Middle frontal gyrus (tissue), 1 donor: ENCODE measurements at regions not wholly inside any gene's neighbourhood (a gene's known extent, or its start where the extent isn't known, plus 50 kb on each side); places are given as distances from the start of the nearest gene placed in this dataset.

ENCODE experiments used
- DNase-seq: peaks from one replicate; pipeline ENCODE4 v3.0.0-alpha.2; 2015; ENCODE audit warnings: low spot score; ENCODE audit errors: extremely low spot score

DNA sequence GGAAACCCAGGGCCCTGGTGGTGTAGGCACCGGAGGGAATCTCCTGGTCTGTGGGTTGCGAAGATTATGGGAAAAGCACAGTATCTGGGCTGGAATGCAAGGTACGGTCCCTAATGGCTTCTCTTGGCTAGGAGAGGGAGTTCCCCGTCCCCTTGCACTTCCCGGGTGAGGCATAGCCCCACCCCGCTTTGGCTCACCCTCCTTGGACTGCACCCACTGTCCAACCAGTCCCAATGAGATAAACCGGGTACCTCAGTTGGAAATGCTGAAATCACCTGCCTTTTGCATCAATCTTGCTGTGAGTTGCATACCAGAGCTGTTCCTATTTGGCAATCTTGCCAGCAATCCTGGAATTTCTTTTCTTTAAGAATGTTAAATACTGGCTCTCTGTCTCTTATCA, 1429.1 kb downstream of the MAT2B start:
- no peak for DNase-seq

DNA sequence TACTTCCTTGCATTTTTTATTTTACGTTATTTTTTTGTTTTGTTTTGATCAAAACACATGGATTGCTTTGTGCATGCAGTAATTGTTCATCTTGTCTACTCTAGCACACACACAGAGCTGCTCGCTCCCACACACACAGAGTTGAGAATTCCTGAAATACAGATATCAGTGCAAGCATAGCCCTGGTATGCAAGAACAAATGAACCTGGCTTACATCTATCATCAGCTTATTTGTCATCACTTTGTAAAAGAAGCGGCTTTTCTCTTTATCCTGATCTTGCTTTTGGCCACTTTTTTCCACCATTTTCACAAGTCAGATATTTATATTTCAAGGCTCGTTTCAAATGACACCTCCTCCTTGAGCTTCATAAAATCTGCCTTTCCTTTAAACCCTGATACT, 1435.7 kb downstream of the MAT2B start:
- no peak for DNase-seq

DNA sequence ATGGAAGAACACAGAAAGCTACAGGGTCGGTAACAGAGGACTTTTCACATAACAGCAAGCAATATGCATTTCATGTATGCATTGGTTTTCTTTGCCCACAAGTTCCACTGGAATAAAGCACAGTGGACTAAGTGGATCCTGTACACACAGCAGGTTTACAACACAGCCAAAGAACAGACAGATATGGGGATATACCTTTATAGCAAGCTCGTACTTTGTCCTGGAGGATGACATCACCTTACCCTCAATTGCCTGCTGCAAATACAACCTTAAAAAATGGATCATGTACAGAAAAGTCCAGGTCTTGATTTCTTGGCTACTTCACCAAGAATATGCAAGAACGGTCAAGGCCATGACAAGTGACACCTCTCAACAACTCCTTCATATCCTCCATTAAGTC, 1445.5 kb downstream of the MAT2B start:
- DNase-seq: no peak

DNA sequence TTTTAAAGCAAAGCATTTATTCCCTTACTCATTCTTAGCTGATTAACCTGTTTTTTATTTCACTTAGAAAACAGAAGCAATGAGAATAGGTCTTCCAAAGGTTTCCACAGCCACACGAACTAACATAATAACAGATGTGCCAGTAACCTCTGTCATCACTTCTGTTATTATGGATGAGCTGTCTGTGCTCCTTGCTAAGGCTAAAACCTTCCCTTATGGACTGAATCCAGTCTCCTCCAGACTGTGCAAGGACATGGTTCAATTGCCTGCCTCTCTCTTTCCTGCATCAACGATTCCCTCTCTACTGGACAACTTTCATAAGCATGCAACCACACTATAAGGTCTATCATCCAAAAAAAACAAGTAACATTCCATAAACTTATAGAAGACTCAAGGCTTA, 1446.2 kb downstream of the MAT2B start:
- DNase-seq: no peak

DNA sequence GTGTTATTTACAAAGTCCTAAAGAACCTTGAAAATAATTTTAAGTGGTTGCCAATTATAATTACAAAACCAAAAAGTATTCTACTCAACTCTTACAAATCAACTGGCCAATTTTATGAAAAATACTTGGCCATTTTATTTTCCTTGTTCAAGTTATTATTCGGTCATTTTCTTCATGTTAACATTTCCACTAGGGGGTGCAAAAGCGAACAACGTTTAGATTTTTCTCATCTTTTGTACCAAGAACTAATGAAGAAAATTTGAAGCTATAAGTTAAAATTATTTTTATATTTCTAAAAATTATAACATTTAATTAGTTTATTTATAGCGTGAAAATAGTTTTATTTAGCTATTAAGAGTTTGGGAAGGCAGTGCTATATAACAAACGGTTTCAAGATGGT, 1453.3 kb downstream of the MAT2B start:
- no peak for DNase-seq

DNA sequence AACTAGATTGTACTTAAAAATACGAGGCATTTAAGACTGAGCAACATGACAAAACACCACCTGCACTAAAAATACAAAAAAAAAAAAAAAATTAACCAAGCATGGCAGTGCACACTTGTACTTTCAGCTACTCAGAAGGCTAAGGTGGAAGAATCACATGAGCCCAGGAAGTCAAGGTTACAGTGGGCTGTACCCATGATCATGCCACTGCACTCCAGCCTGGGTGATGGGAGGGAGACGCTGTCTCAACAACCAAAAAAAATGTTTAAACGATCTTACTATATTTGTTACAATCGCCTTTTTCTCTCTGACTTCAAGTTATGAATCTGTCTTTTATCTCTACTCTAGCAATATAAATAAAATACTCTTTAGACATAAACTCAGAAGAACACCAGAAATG, 1454.3 kb downstream of the MAT2B start:
- no peak for DNase-seq

DNA sequence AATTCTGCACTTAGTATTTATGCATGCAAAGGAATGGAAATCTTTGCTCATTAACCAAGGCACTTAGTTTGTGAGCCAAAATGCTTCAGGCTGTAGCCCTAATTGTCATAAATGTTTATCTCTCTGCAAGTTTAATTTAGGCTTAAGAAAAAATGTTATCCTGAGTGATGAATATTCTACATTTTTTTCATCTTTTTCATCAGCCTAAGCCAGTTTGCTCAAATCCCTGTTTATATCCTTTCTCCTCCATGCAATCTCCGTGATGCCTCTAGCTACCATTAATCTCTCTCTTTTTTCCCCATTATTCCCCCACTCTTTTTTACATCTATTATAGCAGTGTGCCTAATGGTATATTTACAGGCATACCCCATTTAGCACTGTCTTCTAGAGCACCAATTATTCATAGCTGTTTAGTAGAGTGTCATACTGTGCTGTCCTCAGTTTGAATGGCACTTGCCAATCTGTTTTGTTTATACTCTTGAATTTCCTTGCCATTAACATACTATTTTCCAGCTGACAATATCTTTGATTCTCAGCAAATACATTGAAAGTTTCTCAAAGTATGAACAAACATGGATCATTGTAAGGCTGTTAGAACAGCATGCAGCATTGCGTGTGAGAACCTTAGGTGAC, 1457.0 kb downstream of the MAT2B start:
- no peak for DNase-seq

DNA sequence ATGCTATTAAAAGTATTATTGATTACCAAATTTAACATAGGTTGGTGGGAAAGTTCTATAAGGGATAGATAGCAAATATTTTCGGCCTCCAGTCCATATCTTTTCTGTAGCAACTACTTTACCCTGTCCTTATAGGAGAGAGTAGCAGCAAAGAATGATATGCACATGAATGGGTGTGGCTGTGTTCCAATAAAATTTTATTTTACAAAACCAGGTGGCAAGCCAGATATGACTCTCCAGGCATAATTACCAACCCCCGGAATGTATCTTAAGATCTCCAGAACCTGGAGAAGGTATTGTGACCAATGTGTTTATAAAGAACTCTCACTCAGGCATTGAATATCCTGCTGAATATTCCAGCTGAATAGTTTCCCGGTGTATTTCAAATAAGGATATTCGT, 1461.2 kb downstream of the MAT2B start:
- DNase-seq: no peak

DNA sequence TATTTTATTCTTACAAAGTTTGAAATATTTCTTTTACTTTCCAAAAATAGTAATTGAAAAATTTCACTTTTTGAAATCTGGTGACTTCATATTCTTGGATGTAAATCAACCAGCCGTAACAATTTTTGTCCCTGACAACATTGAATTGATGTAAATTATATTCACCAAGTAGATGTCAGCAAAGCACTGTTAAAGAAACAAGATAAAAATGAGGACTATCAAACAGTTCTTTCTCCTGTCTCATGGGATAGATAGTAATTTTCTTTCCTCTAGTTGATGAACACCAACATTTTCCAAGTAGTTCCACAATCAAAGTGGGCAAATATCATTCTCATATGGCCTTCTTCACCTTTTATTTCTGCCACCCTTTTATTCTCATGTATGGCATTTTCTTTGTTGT, 1461.9 kb downstream of the MAT2B start:
- no peak for DNase-seq

DNA sequence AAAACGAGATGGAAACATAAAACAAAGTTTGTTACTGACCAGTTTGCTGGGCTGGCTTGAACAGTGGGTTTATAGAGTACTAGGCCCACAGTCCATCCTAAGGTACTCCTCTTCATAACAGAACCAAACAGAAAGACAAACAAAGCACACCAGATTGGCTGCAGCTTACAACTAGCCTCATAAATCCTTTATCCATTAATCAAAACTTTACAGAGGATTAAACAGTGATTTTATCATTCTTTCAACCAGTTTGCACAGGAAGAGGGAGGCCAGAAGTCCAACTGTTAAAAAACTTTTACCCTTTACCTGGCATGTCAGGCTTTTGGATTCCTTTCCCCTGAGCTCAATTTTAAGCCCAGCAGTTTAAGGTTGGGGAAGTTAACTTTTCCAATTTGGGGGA, 1467.6 kb downstream of the MAT2B start:
- DNase-seq: no peak

DNA sequence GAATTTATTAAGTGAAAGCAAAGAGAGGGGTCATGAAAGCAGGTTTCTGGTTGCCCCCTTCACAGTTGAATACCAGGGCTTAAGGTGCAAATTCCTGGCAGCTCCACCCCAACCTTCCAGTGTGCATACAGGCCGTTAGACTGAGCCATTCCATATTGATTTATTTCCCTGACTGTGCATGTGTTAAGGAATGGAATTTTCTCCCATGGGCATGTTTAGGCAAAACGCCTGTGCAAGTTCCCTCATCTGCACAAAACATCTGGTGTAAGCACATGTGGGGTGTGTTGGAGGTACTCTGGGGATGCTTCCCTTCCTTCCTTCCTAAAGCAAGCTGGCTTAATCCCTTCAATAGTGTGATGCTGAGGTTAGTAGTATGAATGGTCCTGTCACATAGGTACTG, 1470.6 kb downstream of the MAT2B start:
- DNase-seq: no peak

DNA sequence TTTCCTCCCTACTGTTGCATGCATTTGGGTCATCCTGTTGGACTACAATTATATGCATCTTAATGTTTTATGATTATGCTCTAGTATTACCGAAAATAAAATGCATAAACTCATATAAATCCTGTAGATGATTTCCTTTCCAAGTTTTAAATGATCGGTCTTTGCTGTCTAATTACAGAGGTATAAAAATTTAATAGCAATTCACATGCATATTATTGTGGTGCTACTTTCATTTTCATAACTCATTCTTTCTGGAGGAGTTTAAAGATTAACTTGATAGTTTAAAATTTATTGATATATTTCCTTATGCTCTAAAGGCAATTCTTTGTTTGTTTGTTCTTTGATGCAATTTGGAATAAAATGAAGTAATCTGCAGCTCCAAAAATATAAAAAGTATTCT, 1475.1 kb downstream of the MAT2B start:
- no peak for DNase-seq

DNA sequence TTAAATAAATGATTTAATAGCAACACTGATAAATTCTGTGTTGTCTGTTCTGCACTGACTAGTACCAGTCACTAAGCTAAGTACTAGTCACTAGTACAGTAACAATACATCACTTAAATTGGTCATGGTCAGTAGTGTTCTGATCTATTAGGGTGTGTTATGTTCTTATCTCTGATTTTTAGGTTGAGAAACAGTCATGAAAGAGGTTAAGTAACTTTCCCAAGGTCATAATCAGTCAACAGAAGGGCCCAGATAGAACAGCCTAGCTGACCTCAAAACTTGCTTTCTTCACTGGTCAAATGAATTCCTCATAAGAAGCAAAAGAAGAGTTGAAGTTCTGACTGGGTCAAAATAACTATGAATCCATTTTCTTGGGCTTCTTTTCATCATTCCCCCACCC, 1492.7 kb downstream of the MAT2B start:
- no peak for DNase-seq

DNA sequence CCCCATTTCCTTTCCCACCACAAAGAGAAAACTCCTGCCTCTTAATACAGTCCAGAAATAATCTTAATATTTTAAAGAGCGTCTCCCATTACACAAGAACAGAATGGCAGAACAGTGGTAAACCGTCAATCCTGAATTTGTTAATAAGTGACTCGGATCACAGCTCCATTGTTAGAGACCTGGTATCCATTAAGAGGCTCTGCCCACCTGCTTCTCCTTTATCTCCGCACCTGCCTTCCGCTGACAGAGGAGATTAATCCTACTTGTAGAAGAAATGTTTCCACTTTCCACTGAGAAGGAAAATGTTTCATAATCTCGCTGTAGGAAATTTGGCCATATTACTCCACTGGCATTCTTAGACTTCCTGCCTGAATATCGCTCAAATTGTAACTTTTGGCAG, 1493.2 kb downstream of the MAT2B start:
- no peak for DNase-seq

DNA sequence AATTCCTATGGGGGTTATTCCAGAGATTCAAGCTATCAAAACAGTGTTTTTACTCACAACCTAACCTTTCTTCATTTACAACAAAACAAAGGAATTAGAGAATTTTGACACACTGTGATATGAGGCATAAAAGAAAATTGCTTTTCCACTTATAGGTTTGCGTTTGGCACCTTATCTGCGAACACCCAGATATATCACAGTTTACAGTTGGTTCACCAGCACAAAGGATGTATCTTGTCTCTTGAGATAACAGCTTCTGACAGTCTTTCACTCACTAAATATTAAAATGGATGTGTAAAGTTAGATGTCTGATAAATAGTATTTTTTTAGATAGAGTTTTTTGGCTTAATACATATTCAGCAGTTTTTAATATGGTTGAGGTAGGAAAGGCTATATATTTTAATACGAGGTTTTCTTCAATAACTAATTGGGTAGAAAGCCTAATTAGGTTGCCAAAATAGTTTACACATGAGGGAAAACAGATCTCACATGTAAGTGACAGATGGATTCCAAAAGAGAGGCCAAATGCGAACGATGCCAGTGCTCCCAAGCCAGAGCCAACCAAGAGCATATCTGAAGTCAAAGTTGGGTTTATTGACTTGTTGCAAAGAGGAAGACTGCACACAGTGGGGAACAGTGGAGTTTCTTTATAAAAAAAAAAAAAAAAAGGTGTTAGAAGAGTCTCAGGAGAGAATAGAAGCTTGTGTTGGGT, 1495.2 kb downstream of the MAT2B start:
- no peak for DNase-seq

DNA sequence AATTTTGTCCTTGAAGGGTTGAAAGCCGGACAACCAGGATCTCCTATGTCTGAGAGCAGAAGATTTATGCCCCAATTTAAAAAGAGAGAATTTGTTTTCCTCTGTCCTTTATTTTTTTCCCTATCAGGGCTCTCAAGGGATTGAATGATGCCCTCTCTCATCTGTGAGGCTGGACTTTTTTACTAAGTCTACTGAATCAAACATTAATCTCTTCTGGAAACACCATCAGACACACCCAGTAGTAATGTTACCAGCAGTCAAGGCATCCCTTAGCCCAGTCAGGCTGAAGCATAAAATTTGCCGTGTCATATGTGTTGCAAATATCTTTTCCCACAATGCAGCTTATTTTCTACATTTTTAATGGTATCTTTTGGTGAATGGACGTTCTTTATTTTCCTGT, 1497.9 kb downstream of the MAT2B start:
- no peak for DNase-seq

DNA sequence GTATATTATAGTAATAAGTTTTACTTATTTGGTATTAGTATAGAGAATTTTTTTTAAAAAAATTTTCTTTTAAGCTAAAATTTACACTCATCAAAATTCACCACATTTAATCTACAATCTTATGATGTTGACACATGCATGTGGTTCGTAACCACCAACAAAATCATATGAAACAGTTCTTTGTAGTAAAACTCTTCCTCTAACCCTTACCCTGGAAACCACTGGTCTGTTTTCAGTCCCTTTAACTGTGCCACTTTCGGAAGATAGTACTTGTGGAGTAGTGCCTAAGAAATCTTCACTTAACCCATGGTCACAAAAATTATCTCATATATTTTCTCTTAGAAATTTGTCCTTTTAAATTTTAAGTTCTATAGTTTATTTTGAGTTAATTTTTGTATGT, 1498.8 kb downstream of the MAT2B start:
- no peak for DNase-seq

DNA sequence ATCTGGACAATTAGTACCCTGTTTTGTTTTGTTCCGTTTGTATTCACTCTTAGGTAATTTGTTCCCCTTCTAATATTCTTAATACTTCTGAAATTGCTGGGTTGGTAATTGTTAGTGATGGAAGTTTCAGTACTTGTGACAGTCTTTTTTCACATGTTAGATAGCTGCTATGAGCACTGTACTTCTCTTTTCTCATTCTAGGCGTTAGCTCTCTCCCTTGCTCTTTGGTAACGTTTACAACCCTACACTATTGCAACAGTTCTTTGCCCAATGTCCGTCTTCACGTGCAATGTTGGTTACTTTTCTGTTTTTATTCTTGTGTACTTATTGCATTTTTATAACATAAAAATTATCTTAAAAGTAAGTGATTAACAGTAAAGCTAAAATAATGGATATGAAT, 1509.0 kb downstream of the MAT2B start:
- DNase-seq: no peak

DNA sequence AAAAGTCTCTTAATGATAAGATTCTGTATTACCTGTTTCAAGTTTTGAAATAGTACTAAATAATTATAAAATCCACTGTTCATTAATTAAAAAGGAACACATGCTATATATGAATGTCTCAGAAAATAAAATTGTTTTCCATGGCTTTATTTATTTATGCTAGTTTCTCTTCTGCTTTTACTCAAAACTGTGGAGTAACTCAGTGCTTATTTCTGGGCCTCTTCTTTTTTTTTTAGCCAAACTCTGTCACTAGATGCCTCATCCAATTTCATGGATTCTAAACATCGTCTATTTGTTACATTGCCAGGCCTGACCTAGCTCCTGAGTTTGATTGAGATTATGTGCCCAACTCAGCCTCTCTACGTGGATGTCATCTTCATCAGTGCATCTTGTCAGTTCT, 1509.7 kb downstream of the MAT2B start:
- no peak for DNase-seq

DNA sequence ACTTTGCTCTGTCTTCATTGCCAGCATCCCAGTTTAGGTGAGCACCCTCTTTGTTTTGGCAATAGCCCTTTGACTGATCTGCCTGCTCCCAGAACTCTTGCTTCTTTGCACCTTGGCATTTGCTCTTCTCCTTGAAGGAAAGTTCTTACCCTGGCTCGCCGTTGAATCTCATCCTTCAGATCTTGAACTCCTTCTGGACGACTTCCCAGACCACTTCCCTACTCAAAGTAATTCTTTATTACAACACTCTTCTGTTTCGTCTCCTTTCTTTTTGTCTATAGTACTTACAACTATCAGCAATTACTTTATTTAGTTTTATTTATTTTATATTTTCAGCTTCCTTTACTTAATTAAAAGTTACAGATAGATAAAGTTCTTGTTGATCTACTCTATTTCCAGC, 1510.1 kb downstream of the MAT2B start:
- no peak for DNase-seq

DNA sequence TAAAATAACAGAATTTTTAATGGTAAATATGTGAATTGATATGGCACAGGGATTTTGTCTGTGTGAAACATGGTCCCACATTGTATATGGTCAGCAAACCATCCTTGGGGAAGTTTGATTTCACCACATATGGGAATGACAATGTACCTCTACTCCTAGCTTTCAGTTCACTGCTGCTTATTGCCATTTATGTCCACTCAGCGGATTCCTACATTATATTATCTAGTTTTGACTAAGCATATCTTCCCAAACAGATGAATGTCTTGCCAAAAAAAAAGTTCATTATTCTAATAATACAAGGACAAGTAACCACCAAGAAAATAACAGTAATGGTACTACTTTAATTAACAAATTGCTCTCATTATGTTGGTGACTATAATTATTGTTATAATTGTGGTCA, 1521.6 kb downstream of the MAT2B start:
- no peak for DNase-seq

DNA sequence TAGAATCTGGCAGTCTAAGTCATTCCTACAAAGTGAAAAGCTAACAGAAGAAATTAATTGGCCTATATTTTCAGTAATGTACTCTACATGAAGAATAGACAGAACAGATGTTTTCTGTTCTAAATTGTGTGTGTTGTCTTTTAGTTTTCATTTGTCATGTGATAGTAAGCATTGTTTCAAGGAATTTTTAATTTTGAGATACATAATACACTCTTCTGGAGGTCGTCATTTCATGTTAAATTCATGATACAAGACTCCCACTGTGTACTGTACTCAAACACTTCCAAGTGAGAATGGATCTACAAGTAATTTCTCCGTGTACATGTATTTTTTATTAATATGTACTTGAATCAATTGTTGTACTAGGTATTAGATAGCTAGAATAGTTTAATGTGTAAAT, 1522.9 kb downstream of the MAT2B start:
- DNase-seq: no peak

DNA sequence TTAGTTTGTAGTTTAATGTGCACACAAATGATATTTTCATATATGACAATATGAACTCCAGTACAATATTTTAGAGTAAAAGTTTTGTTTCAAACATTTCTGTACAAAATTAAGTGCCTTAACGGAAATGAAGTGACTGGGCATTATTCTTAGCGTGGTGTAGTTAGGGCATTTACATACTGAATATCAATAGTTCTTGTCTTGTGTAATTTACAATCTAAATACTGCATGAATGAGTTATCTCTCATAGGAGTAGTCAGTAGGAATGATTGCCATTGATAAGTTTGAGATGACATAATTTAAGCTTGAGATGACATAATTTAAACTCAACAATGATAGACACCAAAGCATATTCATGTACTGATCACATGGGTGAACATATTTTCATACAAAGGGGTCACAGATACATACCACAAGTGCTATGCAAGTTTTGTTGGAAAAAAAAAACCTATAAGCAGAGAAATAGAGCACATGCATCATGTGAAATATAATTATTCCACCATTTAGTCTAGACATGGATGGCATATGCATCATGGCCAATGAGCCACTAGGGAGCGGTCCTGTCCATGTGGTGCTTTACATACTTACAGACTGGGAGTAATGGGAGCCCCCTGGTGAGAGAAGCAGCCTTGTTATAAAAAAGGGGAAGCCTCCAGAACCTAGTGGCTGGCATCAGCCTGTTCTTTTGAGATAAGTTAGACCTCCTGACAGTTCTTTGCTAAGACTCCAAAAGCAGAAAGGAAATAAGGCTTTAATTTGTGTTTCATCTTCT, 1523.9 kb downstream of the MAT2B start:
- no peak for DNase-seq
